GM19452 (cell line): ENCODE measurements at regions not wholly inside any gene's neighbourhood (a gene's known extent, or its start where the extent isn't known, plus 50 kb on each side); places are given as distances from the start of the nearest gene placed in this dataset.
"Not testable (repeated sequence)": the region's sequence is repeated elsewhere in the genome, so short reads cannot be mapped to it uniquely, and the experiment has no call there.

Experiments
- ATAC-seq: cut with Tn5 transposase; IDR thresholded peaks from one replicate; pipeline ENCODE4 v1.9.1; 2021; ENCODE audit not compliant: unreplicated experiment

DNA sequence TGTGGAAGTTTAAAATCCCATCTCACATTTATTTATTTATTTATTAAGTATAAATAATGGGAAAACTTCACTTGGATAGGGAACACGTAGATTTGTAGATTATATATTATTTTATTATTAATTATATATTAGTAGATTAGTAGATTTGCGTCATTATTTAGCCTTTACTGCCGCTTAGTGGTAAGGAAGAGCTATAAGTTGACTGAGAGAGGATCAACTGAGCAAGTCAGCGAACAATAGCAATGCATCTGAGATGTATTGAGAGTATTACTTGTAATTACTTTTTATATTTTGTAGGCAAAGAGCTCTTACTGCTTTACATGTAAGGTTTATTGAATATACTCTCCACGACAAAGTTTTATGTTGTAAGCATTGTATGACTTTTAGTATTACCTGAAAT lies 244.5 kb upstream of the ANKRD30A start:
- ATAC-seq: no peak

DNA sequence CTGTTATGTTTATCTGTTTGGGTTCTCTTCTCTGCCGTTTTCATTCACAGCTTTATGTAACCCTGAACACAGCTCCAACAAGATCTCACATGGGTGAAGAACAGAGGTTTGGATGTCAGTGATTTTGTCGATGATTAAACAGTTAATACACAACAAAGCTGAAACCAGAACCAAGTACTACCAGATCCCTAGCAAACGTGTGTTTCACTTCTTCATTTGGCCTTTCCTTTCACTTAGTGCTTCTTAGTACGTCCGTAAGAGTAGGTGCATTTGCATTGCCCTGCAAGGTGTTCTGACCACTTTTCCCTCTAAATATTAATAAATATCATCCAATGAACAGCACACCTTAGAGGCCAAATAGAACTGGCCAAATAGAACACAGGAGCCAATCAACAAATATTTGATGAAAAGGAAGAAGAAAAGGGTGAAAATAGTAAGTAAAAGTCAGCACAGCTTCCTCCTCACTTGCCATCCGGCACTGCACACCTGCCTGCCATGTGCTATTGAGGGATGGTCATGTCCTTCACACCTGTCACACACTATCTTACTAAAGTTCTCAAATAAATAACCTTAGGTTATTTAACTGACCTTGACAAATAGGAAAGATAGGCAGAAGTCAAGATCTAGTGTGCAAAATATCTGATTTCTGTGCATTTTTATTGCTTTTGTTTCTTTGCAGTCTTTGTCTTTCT lies 252.6 kb upstream of the ANKRD30A start:
- ATAC-seq: peak; percentile 99

DNA sequence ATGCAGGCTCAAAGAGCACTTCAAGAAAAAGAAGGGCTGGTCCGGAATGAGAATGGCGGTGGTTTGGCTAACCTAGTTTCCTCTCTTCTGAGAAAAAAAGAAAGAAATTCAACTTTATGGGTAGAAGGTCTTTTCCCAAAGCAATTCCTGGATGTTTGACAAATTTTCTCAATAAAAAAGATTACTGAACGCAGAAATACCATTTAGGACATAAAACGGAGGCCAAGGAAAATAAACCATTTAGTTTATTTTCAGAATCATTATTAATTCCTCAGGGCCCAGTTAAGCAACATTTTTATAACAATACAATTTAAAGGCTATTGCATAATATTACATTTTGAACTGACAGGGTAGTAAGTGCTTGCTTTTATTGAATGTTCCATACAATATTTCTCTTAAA lies 284.6 kb upstream of the ANKRD30A start:
- ATAC-seq: no peak

DNA sequence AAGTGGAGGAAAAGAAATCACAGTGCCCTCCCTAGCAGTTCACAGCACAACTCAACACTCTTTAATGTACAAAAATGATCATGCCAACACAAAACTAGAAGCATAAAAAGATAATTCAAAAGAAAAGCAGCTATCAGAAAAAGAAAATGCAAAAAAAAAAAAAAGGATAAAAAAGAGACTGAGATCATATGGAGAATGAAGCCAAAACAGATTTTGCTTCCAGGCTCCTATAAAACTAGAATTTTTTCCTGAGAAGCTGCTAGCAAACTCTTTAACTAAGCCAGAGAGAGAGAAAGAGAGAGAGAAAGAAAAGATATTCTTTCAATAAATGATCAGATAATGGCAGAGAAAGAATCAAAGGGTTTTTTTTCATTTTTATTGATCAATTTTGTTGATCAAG lies 288.0 kb upstream of the ANKRD30A start:
- ATAC-seq: no peak

DNA sequence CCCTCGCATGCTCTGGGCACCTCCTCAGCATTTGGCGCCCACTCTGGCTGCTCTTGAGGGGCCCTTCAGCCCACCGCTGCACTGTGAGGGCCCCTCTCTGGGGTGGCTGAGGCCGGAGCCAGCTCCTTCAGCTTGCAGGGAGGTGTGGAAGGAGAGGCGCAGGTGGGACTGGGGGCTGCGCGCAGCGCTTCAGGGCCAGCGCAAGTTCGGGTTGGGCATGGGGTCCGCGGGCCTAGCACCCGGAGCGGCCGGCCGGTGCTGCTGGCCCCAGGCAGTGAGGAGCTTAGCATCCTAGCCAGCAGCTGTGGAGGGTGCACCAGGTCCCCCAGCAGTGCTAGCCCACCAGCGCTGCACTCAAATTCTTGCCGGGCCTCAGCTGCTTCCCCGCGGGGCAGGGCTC lies 305.6 kb upstream of the ANKRD30A start:
- ATAC-seq: no peak

DNA sequence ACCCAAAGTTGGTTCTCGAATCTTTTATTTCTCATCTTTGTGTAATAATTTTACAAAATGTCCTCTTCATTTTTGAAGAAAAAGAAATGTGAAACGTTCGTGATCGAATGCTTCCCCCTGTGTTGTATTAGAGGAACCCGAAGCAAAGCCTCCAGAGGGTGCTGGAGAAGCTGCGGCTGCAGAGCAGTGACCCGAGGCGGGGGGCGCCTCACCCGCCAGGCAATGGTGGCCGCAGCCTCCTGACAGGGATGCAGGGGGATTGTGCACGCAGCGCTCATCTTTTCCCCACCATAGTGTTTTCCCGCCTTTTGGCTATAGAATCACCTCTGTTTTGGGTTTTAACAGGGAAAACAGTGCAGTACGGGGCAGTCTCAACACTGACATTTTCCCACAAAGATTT lies 307.5 kb upstream of the ANKRD30A start:
- ATAC-seq: no peak

DNA sequence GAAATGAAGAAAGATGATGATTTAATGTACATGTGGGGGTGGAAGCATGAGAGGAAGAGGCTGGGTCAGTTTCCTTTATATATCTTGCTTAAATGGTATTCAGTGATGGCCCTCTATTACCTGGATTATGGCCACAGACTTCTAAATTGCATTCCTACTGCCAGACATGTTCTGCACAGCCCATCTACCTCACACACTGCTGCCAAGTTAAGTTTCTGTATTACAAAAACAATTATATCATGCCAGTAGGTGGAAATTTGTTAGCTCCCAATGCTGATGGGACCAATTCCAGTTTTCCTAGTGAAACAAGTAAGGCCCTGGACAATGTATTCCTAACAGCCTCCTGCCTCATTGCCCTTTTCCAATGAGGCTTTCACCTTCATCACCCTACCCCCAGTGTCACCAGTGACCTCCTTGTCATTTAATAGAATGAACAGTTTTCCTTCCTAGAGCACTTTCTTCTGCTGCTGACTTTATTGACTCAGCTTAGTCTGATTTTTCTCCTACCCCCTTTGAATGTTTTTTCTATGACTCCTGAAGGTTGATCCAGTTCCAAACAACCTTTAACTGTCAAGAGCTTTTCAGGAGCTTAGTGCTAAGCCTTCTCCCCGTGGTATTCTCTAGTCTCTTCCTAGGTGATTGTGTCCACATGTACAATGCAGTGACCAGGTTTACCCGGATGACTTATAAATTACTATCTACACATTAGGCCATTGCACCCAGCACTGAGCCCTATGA lies 316.6 kb upstream of the ANKRD30A start:
- ATAC-seq: no peak

DNA sequence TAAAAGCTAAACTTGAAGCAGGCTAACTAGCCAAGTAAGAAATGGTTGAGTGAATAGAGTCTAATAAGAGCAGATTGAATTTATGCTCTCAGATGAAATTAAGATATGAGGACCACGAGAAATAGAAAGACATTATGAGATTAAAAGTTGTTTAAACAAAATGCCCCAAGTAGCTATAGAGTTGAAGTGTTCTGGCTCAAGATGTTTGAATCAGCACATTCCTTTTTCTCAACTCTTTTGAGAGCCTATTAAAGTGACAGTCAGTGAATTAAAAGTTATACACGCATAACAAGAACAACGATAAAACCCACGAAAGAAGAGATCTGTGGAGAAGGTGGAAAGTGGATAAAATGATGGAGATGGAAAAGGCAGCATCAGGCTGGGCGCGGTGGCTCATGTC lies 322.2 kb upstream of the ANKRD30A start:
- ATAC-seq: no peak

DNA sequence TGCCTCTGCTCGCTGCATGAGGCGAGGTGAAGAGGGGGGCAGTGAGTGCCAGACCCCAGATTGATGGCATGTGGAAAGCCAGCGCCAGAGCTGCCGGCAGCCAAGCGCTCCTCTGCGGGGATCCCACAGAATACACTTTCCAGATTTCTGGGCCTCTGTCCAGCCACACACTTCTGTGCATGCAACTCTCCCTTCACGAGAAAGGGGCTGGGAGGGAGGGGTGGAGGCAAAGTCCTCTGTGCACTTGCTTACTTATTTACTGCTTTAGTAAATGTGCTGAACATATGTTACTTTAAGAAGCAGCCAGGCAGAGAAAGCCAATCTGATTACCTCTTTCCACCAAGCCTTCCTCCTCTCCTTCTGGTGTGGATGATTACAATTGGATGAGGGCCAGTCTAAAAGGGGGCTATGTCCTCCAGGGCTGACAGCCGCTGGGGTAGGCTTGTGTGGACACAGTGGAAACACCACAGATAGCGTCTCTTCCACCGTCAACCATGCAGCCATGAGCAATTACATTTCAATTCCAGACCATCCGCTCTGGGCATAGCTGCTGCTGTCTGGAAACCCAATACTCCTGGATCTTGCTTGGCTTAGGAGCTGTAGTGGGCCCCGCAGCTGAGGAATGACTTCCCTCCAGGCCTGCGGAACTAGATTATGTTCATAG lies 322.8 kb upstream of the ANKRD30A start:
- no peak for ATAC-seq

DNA sequence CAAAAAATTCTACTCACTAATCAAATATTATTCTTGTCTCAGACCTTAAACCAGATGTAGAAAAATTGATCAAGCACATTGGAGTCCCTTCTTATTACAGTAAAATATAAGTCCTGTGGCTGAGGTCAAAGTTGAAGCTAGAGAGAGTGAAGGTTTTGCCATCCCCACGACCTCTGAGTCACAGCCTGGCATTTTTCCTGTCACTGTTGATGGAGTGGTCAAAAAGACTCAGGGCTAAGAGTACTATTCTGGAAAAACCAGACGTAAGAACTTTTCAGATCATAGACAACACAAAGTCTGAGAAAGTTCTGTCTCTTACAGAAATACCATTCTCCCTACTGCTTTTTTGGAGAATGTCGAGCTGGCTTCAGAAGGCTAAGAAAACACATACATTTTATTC lies 323.7 kb upstream of the ANKRD30A start:
- no peak for ATAC-seq

DNA sequence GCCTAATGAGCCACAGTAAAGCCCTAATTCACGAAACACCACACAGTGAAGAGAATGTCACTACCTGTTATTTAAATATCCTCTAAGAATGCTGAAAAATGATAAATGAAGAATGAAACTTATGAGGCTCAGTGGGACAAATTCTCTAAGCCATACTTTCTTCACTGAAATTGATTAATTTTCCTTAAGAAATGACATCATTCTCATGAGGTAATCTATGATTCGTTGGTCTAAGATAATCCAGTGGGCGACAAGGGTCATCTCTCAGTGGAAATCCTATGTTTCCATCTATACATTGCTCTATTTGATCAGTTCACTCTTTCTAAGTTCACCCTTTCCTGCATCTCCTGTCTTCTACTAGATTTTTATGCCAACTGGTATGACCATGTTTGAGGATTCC lies 330.4 kb upstream of the ANKRD30A start:
- ATAC-seq: no peak

DNA sequence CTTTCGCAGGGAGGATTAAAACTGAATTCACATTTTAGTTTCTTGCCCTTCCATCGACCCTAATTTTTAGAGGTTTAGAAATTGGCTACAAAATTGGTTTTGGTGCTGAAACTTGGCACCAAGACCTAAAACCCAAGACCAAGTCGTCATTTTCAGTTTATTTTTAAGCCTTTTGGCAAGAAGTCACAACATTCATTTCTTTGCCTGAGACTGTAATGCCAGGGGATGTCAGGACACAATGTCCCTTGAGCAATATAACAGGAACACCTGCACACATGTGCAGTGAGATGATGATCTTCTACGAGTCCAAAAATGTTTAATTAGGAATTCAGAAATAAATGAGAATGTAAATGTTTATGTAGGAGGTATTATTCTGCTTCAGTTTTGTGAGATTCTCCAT lies 335.4 kb upstream of the ANKRD30A start:
- ATAC-seq: no peak

DNA sequence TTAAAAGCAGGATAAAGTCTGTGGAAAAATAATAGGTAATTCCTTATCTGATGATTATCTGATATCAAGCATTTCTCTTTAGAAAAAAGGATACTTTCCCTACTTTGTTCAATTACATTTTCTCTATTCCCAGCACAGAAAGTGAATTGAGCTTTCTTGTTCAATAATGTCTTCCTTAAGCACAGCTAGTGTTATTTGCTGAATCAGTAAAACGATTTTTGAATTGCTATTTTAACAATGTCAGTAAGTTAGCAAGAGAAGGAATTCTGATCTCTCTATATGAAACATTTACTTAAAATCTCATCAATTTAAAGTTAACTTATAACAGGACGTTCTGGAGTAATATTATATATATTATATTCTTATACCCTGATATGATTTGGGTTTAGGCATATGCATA lies 337.2 kb upstream of the ANKRD30A start:
- ATAC-seq: no peak

DNA sequence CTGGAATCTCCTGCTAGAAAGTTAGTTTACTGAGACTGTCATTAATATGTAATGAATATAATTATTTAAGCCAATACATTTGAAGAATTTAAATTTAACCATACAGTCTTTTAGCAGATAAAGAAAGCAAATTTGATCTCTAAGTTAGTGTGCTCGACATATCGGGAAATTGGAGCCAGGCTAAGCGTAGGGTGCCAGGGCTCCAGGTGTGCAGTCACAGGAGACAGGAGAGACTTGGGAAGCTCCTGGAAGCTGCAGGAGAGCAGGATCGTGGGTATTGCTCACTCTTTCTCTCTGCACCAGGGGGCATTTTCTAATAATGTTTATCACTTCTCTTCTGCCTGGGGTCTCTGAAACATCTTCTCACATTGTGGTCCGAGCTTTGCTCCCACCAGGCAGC lies 342.0 kb upstream of the ANKRD30A start:
- ATAC-seq: no peak

DNA sequence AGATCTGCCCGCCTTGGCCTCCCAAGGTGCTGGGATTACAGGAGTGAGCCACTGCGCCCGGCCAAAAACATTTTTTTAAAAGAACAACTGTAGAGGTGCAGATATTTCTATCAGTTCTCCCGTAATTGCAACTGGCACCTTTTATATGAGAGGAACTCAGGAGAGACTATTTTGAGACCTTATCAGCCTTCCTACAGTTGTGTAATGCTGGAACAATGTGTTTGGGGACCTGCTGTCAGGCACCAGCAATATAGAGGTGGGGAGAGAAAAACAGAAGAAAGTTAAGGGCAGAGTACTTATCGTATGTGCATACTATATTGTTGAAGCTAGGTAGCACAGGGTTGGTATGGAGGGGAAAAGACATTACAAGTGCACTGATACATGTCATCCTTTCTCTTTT lies 343.8 kb upstream of the ANKRD30A start:
- ATAC-seq: no peak

DNA sequence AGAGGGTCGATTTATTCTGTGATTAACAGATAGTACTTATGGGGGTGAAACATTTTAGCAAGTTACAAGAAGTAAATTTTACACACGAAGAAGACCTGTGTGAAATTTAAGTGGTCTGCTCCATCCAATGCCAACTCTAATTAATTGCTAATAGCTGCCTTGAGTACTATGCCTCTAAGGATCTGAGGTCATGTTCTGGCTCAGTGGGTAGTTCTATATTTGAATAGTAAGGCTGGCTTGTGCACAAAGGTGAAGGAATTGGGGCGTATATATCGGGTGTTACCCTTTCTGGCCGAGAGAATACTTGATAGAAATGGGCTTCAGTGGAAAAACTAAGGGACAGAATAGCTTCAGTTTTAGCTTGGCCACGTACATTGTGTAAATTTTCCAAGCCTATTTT lies 345.2 kb upstream of the ANKRD30A start:
- ATAC-seq: no peak

DNA sequence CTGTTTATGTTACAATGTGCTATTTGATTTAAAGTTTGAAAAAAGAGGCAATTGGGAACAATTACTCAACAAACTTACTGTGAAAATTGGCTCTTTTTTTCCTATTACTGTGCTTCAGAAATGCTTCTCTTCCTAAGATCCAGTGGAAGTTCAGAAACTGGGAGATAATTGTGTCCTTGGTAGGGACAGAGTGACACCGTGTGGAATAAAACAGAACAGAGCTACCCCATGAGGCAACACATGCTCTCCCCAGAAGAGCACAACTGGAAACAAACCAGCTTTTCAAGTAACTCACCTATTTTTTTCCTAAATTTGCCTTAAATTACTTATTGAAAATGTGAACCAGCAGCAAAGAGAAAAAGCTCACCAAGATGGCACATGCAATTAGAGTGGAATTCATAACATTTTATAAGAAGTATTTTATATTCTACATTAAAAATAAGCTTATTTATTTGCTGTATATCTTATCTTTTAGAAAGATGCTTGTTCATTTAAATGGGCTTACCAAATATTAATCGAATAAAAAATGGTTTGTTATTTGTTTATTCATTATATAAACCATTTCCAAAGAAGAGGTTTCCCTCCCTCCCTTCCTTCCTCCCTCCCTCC lies 346.1 kb upstream of the ANKRD30A start:
- no peak for ATAC-seq

DNA sequence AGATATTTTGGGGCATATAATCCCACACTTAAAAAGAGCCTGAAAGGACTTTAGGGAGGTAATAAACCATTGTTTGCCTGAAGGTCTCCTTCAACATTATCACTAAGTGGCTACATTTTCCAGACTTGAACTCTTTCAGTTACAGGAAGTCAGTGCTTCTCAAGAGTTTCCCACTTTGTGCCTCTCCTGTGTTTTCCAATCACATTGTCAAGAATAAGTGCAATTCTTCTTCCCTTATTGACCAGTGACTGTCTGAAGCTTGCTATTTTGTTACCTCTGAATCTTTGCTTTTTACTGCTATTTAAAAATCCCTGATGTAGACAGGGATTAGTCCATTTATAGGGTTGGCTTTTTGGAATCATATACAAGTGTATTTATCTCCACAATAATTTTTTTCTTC lies 346.7 kb upstream of the ANKRD30A start:
- ATAC-seq: no peak

DNA sequence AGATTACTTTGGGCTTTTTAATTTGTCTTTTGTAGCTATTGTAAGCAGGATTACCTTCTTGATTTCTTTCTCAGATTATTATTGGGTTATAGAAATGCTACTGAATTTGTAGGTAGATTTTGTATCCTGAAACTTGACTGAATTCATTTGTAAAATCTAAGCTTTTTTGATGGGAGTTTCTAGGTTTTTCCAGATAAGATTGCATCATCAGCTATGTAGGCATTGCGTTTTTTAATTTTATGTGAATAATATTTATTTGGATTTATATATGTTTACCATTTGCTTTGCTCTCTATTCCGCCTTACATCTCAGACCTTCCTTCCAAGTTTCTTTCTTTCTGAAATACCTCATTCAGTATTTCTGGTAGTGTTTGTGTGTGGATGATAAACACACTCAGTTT lies 351.7 kb upstream of the ANKRD30A start:
- no peak for ATAC-seq

DNA sequence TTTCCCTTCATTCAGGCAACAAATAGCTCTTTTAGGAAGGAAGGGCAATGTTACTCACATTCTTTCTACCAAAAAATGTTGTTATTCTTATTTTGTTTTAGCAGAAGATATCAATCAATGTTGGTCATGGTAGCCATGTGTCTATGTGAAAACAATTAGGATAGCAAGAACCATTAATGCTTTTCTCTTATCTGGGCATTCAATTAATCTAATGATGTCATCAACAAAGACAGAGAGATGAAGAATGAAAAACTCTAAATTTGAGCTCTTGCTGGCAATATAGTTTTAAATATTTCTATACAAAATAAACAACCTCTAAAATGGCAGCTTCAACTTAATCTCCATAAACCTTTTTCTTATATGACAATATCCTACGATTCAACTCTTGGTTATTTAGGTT lies 353.7 kb upstream of the ANKRD30A start:
- ATAC-seq: no peak

DNA sequence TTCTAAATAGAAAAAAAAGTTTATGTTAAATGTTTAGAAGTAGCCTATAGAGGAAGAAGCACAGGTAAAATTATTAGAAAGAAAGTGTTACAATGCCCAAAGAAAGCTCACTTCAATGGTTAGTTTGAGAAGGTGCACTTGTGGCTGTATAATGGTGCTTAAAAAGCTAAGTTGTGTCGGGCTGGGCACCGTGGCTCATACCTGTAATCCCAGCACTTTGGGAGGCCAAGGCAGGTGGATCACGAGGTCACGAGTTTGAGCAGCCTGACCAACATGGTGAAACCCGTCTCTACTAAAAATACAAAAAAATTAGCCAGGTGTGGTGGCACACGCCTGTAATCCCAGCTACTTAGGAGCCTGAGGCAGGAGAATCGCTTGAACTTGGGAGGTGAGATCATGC lies 355.7 kb upstream of the ANKRD30A start:
- ATAC-seq: not testable (repeated sequence)

DNA sequence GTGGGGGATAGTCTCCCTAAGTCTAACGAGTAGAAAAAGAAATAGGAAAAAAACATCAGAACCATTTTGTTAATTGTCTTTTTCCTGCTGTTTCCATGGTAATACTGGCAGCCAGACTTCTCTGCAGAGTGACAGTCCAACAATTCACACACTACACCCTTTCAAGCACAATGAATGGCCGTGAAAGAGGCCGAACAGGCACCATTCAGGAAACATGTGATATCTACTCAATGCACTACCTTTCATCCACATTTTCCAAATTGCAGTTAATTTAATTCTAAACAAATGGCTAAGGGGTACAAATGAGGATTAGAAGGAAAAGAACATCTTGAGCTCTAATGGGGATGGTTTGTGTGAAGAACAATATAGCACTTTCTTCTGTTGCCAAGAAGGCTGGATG lies 358.5 kb upstream of the ANKRD30A start:
- ATAC-seq: no peak
